GM10248 (cell line): ENCODE measurements at regions not wholly inside any gene's neighbourhood (a gene's known extent, or its start where the extent isn't known, plus 50 kb on each side); places are given as distances from the start of the nearest gene placed in this dataset.

Source experiments
- CTCF ChIA-PET: fragments of 300-600 bp; sonication (Branson Sonifier 250); formaldehyde crosslinking; extraction: SDS; loops from one replicate; lab custom pipeline; 2021; ENCODE audit warnings: antibody characterized with exemption; lab: Yijun Ruan, JAX
- POLR2A ChIA-PET: fragments of 350-650 bp; sonication (Branson Sonifier 250); formaldehyde crosslinking; extraction: SDS; loops from one replicate; lab custom pipeline; 2020; ENCODE audit warnings: antibody characterized with exemption; lab: Yijun Ruan, JAX
- DNase-seq: peaks from one replicate; pipeline ENCODE4 v3.0.0; 2012; ENCODE audit errors: extremely low spot score
- CTCF ChIP-seq: IDR thresholded peaks from 2 replicates; pipeline ENCODE4 v1.5.1; 2012; ENCODE audit warnings: mild to moderate bottlenecking, low read depth; ENCODE audit errors: extremely low read depth, missing control alignments, control extremely low read depth

- POLR2A ChIA-PET, result no interaction called here
- CTCF ChIA-PET, result no interaction called here
- DNase-seq, result no peak
These were observed 496.3 kb upstream of the CNTN3 start for GRCh38 chr3:75110741-75111140.

GRCh38 chr3:75115695-75116094, 501.2 kb upstream of the CNTN3 start:
- POLR2A ChIA-PET, result no interaction called here
- no peak for TF ChIP-seq CTCF
- DNase-seq, result no peak
- CTCF ChIA-PET, result no interaction called here

More at GRCh38 chr3:75110741-75111140, 496.3 kb upstream of the CNTN3 start:
- no peak for TF ChIP-seq CTCF

GRCh38 chr3:75118779-75119178, 504.3 kb upstream of the CNTN3 start:
- DNase-seq, result no peak
- POLR2A ChIA-PET, result no interaction called here
- CTCF ChIA-PET, result no interaction called here
- TF ChIP-seq CTCF, result no peak

GRCh38 chr3:75126556-75126955, 512.1 kb upstream of the CNTN3 start:
- no peak for TF ChIP-seq CTCF
- POLR2A ChIA-PET, result no interaction called here
- CTCF ChIA-PET, result interaction anchor here (0.8 to 1.4 kb wide), 3 partner anchors 10 to 62 kb away, joined by 3 read pairs; no protein-coding TSS in a partner anchor
- no peak for DNase-seq

GRCh38 chr3:75129101-75129500, 514.6 kb upstream of the CNTN3 start:
- CTCF ChIA-PET, result no interaction called here
- POLR2A ChIA-PET, result no interaction called here
- TF ChIP-seq CTCF, result no peak
- no peak for DNase-seq

GRCh38 chr3:75136100-75136897, 521.8 kb upstream of the CNTN3 start:
- ChIA-PET POLR2A (no interaction called here), CTCF (interaction anchor here (1.0 to 1.3 kb wide), 2 partner anchors 9 to 55 kb away, joined by 3 to 4 read pairs; no protein-coding TSS in a partner anchor)
- no peak for TF ChIP-seq CTCF
- DNase-seq, result no peak

GRCh38 chr3:75138345-75138744, 523.9 kb upstream of the CNTN3 start:
- no peak for TF ChIP-seq CTCF
- CTCF ChIA-PET, result no interaction called here
- POLR2A ChIA-PET, result no interaction called here
- no peak for DNase-seq
